ENCODE measurements at regions not wholly inside any gene's neighbourhood (a gene's known extent, or its start where the extent isn't known, plus 50 kb on each side); places are given as distances from the start of the nearest gene placed in this dataset.

DNA sequence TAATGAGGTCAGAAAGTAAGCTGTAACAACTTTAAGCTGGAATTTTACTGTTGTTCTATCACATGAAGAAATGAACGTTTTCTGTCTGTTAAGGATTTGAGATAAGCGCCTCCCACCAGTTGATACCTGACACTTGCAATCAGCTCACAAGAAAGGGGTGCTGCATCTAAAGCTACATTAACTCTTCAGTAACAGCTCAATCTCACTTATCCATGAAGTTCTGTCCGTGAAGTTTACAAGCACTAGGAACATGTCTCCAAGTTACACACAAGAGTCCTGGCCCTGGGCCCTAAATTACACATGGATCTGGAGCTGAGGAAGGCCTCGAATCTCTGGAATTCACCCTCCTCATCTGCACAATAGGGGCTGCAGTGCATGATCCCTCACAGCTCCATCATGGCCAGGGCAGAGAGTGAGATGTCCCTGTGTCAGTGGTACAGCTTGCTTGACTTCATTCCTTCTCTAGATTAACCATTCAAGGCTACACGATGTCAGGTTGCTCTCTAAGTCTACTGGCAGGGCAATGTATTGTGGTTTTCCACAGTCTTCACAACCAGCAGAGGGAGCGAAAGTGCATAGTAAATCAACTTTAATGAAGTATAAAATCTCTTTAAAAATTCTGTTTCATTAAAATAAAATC is 182.4 kb upstream of the MCHR2 start:
- no peak for DNase-seq

GRCh38 chr6:100175814-100176310 is 181.8 kb upstream of the MCHR2 start:
- no peak for DNase-seq

GRCh38 chr6:100173211-100173610 is 179.2 kb upstream of the MCHR2 start:
- DNase-seq: no peak

GRCh38 chr6:100172322-100172713 is 178.3 kb upstream of the MCHR2 start:
- DNase-seq: no peak

DNA sequence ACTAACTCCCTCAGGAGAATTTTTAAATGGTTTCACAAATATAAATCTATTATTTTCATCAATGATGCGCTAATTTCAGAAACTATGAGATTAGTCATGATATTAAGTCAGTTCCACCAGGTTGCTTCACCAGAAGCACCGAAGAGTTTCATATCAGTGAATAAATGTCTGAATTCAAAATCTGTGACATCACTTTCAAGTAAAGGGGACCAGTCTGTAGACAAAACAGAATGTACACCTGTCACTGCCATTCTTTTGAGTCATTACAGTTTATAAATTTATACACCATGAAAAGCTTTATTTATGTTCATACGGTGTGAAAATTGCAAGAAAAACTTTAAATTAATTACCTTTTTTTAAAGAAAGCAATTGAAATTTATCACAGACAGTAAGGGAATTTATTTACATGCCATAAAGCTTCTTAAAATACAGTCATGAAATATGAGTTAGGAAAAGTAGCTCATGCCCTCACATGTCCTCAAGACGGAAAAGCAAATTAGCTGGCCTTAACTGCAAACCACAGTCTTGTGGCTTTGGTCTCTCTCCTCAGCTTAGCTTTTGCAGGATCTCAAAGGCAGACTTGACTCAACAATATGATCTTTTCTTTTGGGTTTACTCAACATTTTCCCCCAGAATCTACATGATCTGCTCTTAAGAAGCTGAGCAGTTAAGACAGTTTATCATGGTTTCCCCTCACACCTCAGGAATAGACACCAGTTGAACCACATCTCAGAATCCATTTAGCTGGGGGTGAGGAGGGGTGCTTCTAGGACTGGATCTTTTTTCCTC is 177.7 kb upstream of the MCHR2 start:
- DNase-seq: no peak

- no peak for DNase-seq
Observed at GRCh38 chr6:100168148-100168547, 174.1 kb upstream of the MCHR2 start.

- DNase-seq: no peak
Observed at GRCh38 chr6:100167585-100167984, 173.6 kb upstream of the MCHR2 start.

DNA sequence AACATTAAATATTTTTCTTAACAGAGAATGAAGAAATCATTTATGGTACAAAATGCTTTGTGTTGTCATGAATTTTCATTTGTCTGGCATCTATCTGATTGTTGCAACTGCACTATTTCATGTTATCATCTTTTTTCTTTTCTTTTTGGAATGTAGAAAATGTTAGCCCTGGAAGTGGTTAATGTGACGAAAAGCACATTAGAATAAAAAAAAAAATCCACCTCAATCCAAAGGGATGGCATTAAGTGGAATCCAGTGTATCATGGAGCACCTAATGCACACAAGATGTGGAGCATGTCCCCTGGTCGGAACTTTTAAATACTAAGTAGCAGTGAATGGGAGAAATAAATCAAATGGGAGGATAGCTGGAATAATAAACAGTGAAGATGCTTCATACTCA is 172.9 kb upstream of the MCHR2 start:
- DNase-seq: no peak

DNA sequence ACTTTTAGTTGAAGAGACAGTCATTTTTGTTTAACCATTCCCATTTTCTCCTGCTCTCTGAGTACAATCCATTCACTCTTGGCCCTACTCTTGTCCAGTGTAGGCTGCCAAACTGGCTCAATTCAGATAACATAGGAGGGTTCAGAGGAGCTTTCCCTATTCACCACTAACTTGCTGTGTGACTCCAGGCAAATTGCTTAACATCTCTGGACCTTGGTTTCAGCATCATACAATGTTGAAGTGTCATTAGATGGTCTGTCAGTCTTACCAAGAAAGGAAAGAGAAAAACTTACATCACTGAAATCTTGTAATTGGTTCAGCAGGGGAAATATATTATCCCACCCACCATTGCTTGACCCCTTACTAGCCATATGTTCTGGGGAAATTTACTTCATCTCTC is 171.4 kb upstream of the MCHR2 start:
- no peak for DNase-seq

GRCh38 chr6:100163035-100163434 is 169.0 kb upstream of the MCHR2 start:
- no peak for DNase-seq

DNA sequence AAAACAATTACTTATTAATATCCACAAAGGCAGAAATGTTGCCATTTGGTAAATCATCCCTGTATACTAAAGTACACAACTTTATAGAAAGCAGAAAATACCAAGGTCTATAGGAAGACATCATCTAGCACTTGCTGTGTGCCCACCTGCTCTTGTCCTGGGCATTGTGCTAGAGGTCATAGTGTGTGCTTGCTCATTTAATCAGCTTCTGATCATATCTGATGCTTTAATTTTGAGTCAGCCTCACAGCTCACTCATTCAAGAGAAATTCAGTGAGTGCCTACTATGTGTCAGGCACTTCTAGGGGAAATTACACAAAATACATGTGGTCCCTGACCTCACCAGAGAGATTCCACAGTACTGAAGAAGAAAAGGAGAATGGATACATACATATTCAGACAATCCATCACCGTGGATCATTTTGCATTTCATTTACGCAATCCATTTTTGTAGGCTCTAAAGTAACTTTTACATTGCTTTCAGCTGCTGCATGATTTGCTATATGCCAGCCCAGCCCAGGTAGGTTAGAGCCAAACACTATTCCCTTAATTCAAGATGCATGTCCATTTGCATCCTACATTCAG is 167.9 kb upstream of the MCHR2 start:
- no peak for DNase-seq

DNA sequence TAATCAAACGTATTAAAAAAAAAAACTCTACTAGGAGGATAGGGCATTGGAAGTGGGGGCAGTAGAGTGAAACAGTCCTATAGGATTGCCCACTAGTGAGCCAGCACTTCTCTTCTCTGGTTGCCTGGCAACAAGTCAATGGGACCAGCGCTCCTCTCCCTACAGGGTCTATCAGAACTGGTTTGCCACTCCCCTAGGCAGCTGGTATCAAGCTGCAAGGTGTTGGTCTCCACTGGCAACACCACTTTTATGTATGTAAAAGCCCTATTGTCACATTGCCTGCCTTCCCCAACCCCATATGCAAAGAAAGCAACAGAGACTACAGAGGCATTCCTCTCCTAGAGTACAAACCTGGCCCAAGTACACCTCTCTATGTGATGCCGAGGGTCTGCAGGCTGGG is 166.9 kb upstream of the MCHR2 start:
- DNase-seq: no peak

DNA sequence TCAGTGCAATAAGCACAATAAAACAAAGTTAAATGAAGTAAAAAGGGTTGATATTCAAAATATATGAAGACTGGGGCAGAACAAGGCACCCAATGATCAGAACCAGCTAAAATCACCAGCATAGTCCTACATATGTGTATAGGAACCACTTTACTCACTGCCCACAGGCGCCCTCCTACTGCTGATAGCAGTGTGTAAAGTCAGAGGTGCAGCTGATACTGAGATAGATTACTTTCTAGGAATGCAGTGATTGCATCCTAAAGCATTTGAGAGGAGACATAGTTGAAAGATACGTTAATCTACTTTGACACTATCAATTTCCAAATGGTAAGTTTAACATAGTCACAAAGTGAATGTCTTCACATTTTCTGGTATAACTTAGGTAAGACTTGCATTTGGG is 161.1 kb upstream of the MCHR2 start:
- DNase-seq: no peak

GRCh38 chr6:100153636-100154275 is 159.7 kb upstream of the MCHR2 start:
- no peak for DNase-seq

- DNase-seq: no peak
Observed at GRCh38 chr6:100152201-100152600, 158.2 kb upstream of the MCHR2 start.

DNA sequence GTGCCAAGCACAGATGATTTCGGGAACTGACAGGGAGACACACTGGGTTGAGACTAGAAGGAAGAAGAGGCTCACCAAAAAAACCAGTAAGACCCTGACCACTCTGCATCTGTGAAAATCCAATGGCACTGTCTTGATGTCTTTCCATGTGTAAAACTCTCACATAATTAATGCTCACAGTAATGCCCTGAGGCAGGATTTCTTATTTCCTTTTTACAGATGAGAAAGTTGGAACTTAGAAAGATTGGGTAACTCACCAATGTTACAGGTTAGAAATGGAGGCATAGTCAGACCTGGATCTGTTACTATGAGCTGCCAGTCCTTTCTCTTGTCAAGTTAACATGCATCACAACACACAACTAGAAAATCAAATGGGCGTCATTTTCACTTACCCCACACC is 151.0 kb upstream of the MCHR2 start:
- no peak for DNase-seq

DNA sequence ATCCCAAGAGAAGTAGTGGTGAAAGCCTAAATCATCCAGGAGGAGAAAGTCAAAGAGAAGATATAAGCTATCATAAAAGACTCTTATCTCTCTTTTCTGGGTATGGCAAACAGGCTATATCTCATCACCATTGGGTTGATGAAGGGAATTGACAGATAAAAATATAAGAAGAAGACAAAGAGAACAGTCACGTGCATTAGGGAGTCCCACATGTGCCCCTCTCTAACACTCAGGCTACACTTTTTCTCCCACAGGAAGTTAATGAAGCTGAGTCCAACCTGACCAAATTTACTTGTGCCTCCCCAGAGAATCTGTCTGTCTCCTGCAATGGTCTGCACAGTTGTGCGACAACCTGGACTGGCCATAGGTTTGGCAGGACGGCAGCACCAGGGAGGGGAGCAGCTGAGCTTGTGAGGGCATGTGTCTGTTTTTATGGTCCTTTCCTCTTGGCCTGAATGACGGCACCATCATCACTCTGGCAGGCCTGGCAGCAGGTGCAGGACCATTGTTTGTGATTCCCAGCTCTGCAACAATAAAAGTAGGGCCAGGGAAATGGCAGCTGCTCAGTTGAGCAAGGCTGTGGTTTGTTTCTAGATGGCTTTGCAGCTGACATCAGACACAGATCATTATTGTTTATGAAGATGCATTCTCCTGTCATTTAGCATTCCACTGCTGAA is 144.5 kb upstream of the MCHR2 start:
- DNase-seq: no peak

GRCh38 chr6:100137759-100138158 is 143.7 kb upstream of the MCHR2 start:
- no peak for DNase-seq

DNA sequence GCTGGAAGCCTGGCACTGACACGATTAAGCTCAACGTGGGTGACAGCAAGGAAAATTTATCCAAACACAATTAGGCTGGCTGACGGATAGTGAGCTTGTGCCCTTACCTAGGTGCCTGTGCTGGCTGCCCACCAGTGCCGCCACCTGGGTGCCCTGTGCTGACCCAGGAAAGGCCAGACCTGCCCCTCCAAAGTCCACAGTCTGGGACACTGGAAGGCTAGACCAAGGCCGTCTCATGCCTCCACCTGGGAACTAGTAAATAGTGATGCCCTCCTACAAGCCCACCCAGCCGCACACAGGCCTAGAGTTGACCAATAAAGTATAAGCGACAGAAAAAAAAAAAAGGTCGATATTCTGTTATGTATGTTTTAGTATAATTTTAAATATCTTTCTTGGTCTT is 142.6 kb upstream of the MCHR2 start:
- no peak for DNase-seq

GRCh38 chr6:100135977-100136376 is 142.0 kb upstream of the MCHR2 start:
- no peak for DNase-seq

DNA sequence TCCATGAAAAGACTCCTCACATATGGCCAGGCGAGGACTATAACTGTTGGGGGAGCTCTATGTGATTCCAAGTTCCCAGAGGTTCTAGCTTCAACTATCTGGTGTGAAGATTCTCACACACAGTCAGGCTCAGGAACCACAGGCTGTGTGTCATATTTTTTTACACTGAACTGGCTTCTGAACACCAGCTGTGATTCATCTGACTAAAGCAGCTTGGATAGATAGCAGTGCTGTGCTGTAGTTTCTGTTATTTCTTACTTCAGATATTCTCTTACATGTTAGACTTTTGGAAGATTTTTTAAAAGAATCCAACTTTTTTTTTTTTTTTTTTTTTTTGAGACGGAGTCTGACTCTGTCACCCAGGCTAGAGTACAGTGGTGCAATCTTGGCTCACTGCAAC is 140.7 kb upstream of the MCHR2 start:
- DNase-seq: no peak

- DNase-seq: no peak
Observed at GRCh38 chr6:100134297-100134696, 140.3 kb upstream of the MCHR2 start.

DNA sequence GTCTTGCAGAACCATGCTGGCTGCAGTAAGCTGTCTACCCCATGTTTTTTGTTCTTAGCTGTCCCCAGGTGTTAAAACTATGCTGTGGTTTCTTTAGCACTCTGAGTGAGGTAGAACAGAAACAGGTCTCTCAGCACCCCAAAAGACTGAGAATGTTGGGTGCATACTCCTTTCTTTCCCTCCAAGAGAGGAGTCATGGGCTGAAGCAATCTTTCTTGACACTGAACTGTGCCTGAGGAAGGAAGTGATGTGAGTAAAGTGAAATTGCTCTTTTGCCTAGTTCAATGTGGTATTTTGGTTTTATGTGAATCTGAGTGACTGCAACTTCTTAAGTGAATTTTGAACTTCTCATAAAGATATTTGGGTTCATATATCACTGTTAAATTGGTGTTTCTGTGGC is 138.0 kb upstream of the MCHR2 start:
- DNase-seq: no peak

Data from left hindlimb (tissue), 1 donor.